Omental fat pad (tissue), 3 donors: ENCODE measurements at regions not wholly inside any gene's neighbourhood (a gene's known extent, or its start where the extent isn't known, plus 50 kb on each side); places are given as distances from the start of the nearest gene placed in this dataset.

Source experiments
- ATAC-seq: fragments of 150-250 bp; one replicate; pipeline ENCODE4 v1.9.1; 2016; ENCODE audit warnings: mild to moderate bottlenecking, moderate library complexity; ENCODE audit not compliant: low FRiP score
- DNase-seq: peaks from one replicate; pipeline ENCODE4 v3.0.0-alpha.2; 2019; ENCODE audit warnings: low spot score
- CTCF ChIP-seq, 3 donors: fragments of 450-650 bp; IDR thresholded peaks; one replicate each; pipeline ENCODE4 v1.5.1; 2016 to 2017; ENCODE audit warnings: antibody characterized with exemption in 3 of 3, mild to moderate bottlenecking in 3 of 3, moderate library complexity in 2 of 3

GRCh38 chr3:159892171-159892795, 96.4 kb upstream of the IL12A start:
- TF ChIP-seq CTCF (IDR thresholded peaks at IDR 0.05), result no peak
- DNase-seq, result no peak
- no peak for ATAC-seq

GRCh38 chr3:159892801-159893200, 95.8 kb upstream of the IL12A start:
- TF ChIP-seq CTCF (IDR thresholded peaks at IDR 0.05), result no peak
- DNase-seq, result no peak
- ATAC-seq, result no peak

GRCh38 chr3:159894386-159894785, 94.2 kb upstream of the IL12A start:
- no peak for DNase-seq
- no peak for ATAC-seq
- no peak for TF ChIP-seq CTCF (IDR thresholded peaks at IDR 0.05)

- no peak for TF ChIP-seq CTCF (IDR thresholded peaks at IDR 0.05)
- DNase-seq, result no peak
- ATAC-seq, result no peak
Measured at GRCh38 chr3:159895430-159895829, 93.2 kb upstream of the IL12A start.

- no peak for ATAC-seq
- no peak for TF ChIP-seq CTCF (IDR thresholded peaks at IDR 0.05)
- no peak for DNase-seq
Measured at GRCh38 chr3:159896543-159896942, 92.1 kb upstream of the IL12A start.

- no peak for TF ChIP-seq CTCF (IDR thresholded peaks at IDR 0.05)
- DNase-seq (no peak), ATAC-seq (no peak)
Measured at GRCh38 chr3:159897331-159898075, 91.1 kb upstream of the IL12A start.

GRCh38 chr3:159898147-159898546, 90.5 kb upstream of the IL12A start:
- ATAC-seq, result no peak
- TF ChIP-seq CTCF (IDR thresholded peaks at IDR 0.05), result no peak

More at GRCh38 chr3:159898147-159898546, 90.5 kb upstream of the IL12A start:
- no peak for DNase-seq
